ENCODE measurements at regions not wholly inside any gene's neighbourhood (a gene's known extent, or its start where the extent isn't known, plus 50 kb on each side); places are given as distances from the start of the nearest gene placed in this dataset.

- Histone ChIP-seq H3K9me3 (ENCODE audit: control insufficient read depth, insufficient read depth, low read depth, low read length) (no peaks in the 10 kb centered on the region), H3K27ac (ENCODE audit: extremely low read depth, low read depth, low read length) (no peak overlapping the region), H3K4me1 (ENCODE audit: control insufficient read depth, insufficient read depth, low read length) (no peaks in the 10 kb centered on the region), H3K4me3 (ENCODE audit: low read depth, low read length) (no peak overlapping the region), H3K36me3 (ENCODE audit: control insufficient read depth in 2 of 2, insufficient read depth in 1 of 2, low read length in 2 of 2) (no peaks in the 10 kb centered on the region)
- ChIA-PET CTCF (interaction anchor here (0.8 kb wide), 1 partner anchor 66 kb away, joined by 4 read pairs; no protein-coding TSS in a partner anchor), POLR2A (no interaction called here)
- TF ChIP-seq, protein P1, sequence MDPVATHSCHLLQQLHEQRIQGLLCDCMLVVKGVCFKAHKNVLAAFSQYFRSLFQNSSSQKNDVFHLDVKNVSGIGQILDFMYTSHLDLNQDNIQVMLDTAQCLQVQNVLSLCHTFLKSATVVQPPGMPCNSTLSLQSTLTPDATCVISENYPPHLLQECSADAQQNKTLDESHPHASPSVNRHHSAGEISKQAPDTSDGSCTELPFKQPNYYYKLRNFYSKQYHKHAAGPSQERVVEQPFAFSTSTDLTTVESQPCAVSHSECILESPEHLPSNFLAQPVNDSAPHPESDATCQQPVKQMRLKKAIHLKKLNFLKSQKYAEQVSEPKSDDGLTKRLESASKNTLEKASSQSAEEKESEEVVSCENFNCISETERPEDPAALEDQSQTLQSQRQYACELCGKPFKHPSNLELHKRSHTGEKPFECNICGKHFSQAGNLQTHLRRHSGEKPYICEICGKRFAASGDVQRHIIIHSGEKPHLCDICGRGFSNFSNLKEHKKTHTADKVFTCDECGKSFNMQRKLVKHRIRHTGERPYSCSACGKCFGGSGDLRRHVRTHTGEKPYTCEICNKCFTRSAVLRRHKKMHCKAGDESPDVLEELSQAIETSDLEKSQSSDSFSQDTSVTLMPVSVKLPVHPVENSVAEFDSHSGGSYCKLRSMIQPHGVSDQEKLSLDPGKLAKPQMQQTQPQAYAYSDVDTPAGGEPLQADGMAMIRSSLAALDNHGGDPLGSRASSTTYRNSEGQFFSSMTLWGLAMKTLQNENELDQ (tag by site-specific recombination; IDR thresholded peaks at IDR 0.05; ENCODE audit: low read depth) = no peak
- TF ChIP-seq ZNF133 (tag by site-specific recombination; IDR thresholded peaks at IDR 0.05) = no peak
- no peak for TF ChIP-seq GLI4 (tag by site-specific recombination; IDR thresholded peaks at IDR 0.05)
- TF ChIP-seq ZNF76 (tag by site-specific recombination; IDR thresholded peaks at IDR 0.05; ENCODE audit: borderline replicate concordance, low read depth) = no peak
- no peak for TF ChIP-seq ZIC2 (tag by site-specific recombination; IDR thresholded peaks at IDR 0.05)
These were observed 187.3 kb upstream of the B3GAT1 start for GRCh38 chr11:134599299-134599771.

DNA sequence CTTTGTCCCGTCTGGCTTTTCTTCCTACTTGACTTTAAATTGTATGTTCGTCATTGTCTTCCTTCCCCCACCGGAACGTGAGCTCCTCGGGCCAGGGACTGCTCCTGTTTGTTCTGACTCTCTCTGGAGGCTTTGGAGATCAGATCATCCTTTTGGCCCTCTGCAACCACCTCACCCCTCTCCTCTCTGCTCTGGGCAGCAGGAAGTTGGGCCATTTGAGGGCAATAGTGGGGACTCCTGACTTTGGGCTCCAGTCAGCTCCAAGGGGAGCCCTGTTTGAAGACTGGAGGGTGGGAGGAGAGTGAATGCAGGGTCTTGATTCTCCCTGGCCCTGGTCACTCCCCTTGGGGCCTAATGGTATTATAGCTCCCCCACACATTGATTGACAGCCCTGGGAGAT, 186.3 kb upstream of the B3GAT1 start:
- H3K9me3 ChIP-seq (ENCODE audit: control insufficient read depth, insufficient read depth, low read depth, low read length) = no peaks in the 10 kb centered on the region
- ChIA-PET POLR2A (no interaction called here), CTCF (interaction anchor here (0.5 to 1.0 kb wide), 2 partner anchors 239 to 677 kb away, joined by 3 to 4 read pairs; no protein-coding TSS in a partner anchor)
- no peak overlapping the region for H3K27ac ChIP-seq (ENCODE audit: extremely low read depth, low read depth, low read length)
- no peaks in the 10 kb centered on the region for H3K4me1 ChIP-seq (ENCODE audit: control insufficient read depth, insufficient read depth, low read length)
- no peak overlapping the region for H3K4me3 ChIP-seq (ENCODE audit: low read depth, low read length)
- H3K36me3 ChIP-seq (ENCODE audit: control insufficient read depth in 2 of 2, insufficient read depth in 1 of 2, low read length in 2 of 2) = no peaks in the 10 kb centered on the region
- no peak for TF ChIP-seq ZNF433 (tag by site-specific recombination; IDR thresholded peaks at IDR 0.05; ENCODE audit: low read depth)
- no peak for TF ChIP-seq ZNF112 (tag by site-specific recombination; IDR thresholded peaks at IDR 0.05)
- no peak for TF ChIP-seq ZNF37A (tag by site-specific recombination; IDR thresholded peaks at IDR 0.05)
- TF ChIP-seq ZNF624 (tag by site-specific recombination; IDR thresholded peaks at IDR 0.05) = no peak
- TF ChIP-seq, protein P2, sequence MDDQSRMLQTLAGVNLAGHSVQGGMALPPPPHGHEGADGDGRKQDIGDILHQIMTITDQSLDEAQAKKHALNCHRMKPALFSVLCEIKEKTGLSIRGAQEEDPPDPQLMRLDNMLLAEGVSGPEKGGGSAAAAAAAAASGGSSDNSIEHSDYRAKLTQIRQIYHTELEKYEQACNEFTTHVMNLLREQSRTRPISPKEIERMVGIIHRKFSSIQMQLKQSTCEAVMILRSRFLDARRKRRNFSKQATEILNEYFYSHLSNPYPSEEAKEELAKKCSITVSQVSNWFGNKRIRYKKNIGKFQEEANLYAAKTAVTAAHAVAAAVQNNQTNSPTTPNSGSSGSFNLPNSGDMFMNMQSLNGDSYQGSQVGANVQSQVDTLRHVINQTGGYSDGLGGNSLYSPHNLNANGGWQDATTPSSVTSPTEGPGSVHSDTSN (CRISPR knock-in tag; IDR thresholded peaks at IDR 0.05) = no peak
- no peak for TF ChIP-seq PATZ1 (tag by site-specific recombination; IDR thresholded peaks at IDR 0.05)

- H3K36me3 ChIP-seq (ENCODE audit: control insufficient read depth in 2 of 2, insufficient read depth in 1 of 2, low read length in 2 of 2) = no peaks in the 10 kb centered on the region
- no peaks in the 10 kb centered on the region for H3K9me3 ChIP-seq (ENCODE audit: control insufficient read depth, insufficient read depth, low read depth, low read length)
- no peaks in the 10 kb centered on the region for H3K4me1 ChIP-seq (ENCODE audit: control insufficient read depth, insufficient read depth, low read length)
- ChIA-PET CTCF (interaction anchor here (0.6 to 1.0 kb wide), 3 partner anchors 238 to 271 kb away, joined by 3 to 4 read pairs (median 3); no protein-coding TSS in a partner anchor), POLR2A (no interaction called here)
- H3K27ac ChIP-seq (ENCODE audit: extremely low read depth, low read depth, low read length) = no peak overlapping the region
- H3K4me3 ChIP-seq (ENCODE audit: low read depth, low read length) = no peak overlapping the region
- TF ChIP-seq BCL11B (tag by site-specific recombination; IDR thresholded peaks at IDR 0.05; ENCODE audit: low read depth) (no peak), ZNF19 (tag by site-specific recombination; IDR thresholded peaks at IDR 0.05; ENCODE audit: low read depth) (no peak), KLF10 (tag by site-specific recombination; IDR thresholded peaks at IDR 0.05) (no peak), ZNF561 (tag by site-specific recombination; IDR thresholded peaks at IDR 0.05; ENCODE audit: borderline replicate concordance) (no peak), SP7 (tag by site-specific recombination; IDR thresholded peaks at IDR 0.05) (no peak), OVOL3 (tag by site-specific recombination; IDR thresholded peaks at IDR 0.05) (no peak), ZNF48 (tag by site-specific recombination; IDR thresholded peaks at IDR 0.05) (no peak), ZBTB11 (tag by site-specific recombination; conservative IDR thresholded peaks at IDR 0.05; ENCODE audit: low read depth) (no peak), ZNF350 (tag by site-specific recombination; IDR thresholded peaks at IDR 0.05) (no peak), BCL6B (tag by site-specific recombination; IDR thresholded peaks at IDR 0.05) (no peak)
These were observed 185.4 kb upstream of the B3GAT1 start for GRCh38 chr11:134597452-134597851.

Measured in HEK293 (cell line).